Right atrium auricular region (tissue), 2 donors: ENCODE measurements at regions not wholly inside any gene's neighbourhood (a gene's known extent, or its start where the extent isn't known, plus 50 kb on each side); places are given as distances from the start of the nearest gene placed in this dataset.
"Not testable (repeated sequence)": the region's sequence is repeated elsewhere in the genome, so short reads cannot be mapped to it uniquely, and the experiment has no call there.

Experiments used
- DNase-seq: peaks from one replicate; pipeline ENCODE4 v3.0.0-alpha.2; 2019; ENCODE audit warnings: low spot score
- H3K27ac ChIP-seq, 2 donors: fragments of 200-600 bp; sonication (generic); 1 replicate in 1 of 2; 2 replicates in 1 of 2; pipeline ENCODE4 v1.5.1; 2016 to 2019
- H3K27me3 ChIP-seq, 2 donors: fragments of 200-600 bp; sonication (generic); one replicate each; pipeline versions ENCODE4 v1.5.1 to v1.6.0; 2017 to 2019
- H3K36me3 ChIP-seq: fragments of 200-600 bp; sonication (generic); one replicate; pipeline ENCODE4 v1.5.1; 2016
- H3K4me1 ChIP-seq, 2 donors: fragments of 200-600 bp; sonication (generic); one replicate each; pipeline versions ENCODE4 v1.5.1 to v1.6.0; 2017 to 2019
- H3K4me3 ChIP-seq, 2 donors: fragments of 200-600 bp; sonication (generic); 1 replicate in 1 of 2; 2 replicates in 1 of 2; pipeline ENCODE4 v1.5.1; 2017 to 2019; ENCODE audit warnings: mild to moderate bottlenecking in 1 of 2, moderate library complexity in 1 of 2
- H3K9me3 ChIP-seq, 2 donors: fragments of 200-600 bp; sonication (generic); one replicate each; pipeline ENCODE4 v1.5.1; 2019
- CTCF ChIP-seq, 2 donors: fragments of 200-600 bp; sonication (generic); IDR thresholded peaks; one replicate each; pipeline ENCODE4 v1.5.1; 2019; ENCODE audit warnings: antibody characterized with exemption in 2 of 2

- no peak overlapping the region for H3K27ac ChIP-seq
- no peaks in the 10 kb centered on the region for H3K9me3 ChIP-seq
- DNase-seq: no peak
- TF ChIP-seq CTCF (IDR thresholded peaks at IDR 0.05): no peak
- no peak overlapping the region for H3K4me3 ChIP-seq
- no peaks in the 10 kb centered on the region for H3K27me3 ChIP-seq
- H3K36me3 ChIP-seq: no peaks in the 10 kb centered on the region
- no peaks in the 10 kb centered on the region for H3K4me1 ChIP-seq
These were observed 1263.6 kb upstream of the RAG2 start for GRCh38 chr11:37861671-37862070.

GRCh38 chr11:37858806-37859537, 1260.9 kb upstream of the RAG2 start:
- not testable (repeated sequence) for H3K36me3 ChIP-seq, H3K27me3 ChIP-seq, H3K9me3 ChIP-seq, DNase-seq, H3K4me1 ChIP-seq, H3K4me3 ChIP-seq, H3K27ac ChIP-seq

GRCh38 chr11:37858398-37858797, 1260.4 kb upstream of the RAG2 start:
- peak in 1 of 2 donors; percentile 22 for TF ChIP-seq CTCF (IDR thresholded peaks at IDR 0.05)
- no peaks in the 10 kb centered on the region for H3K9me3 ChIP-seq
- no peaks in the 10 kb centered on the region for H3K27me3 ChIP-seq
- no peak for DNase-seq
- no peaks in the 10 kb centered on the region for H3K4me1 ChIP-seq
- no peaks in the 10 kb centered on the region for H3K36me3 ChIP-seq
- H3K4me3 ChIP-seq: no peak overlapping the region
- H3K27ac ChIP-seq: no peak overlapping the region

GRCh38 chr11:37857726-37858125, 1259.7 kb upstream of the RAG2 start:
- no peak for TF ChIP-seq CTCF (IDR thresholded peaks at IDR 0.05)
- DNase-seq: no peak
- Histone ChIP-seq H3K36me3 (no peaks in the 10 kb centered on the region), H3K27me3 (no peaks in the 10 kb centered on the region), H3K4me3 (no peak overlapping the region), H3K4me1 (no peaks in the 10 kb centered on the region), H3K27ac (no peak overlapping the region), H3K9me3 (no peaks in the 10 kb centered on the region)

GRCh38 chr11:37849706-37850105, 1251.7 kb upstream of the RAG2 start:
- no peaks in the 10 kb centered on the region for H3K9me3 ChIP-seq
- H3K4me3 ChIP-seq: no peak overlapping the region
- H3K27me3 ChIP-seq: no peaks in the 10 kb centered on the region
- no peaks in the 10 kb centered on the region for H3K36me3 ChIP-seq
- no peak overlapping the region for H3K27ac ChIP-seq
- TF ChIP-seq CTCF (IDR thresholded peaks at IDR 0.05): no peak
- no peak for DNase-seq
- H3K4me1 ChIP-seq: no peaks in the 10 kb centered on the region

GRCh38 chr11:37843603-37844002, 1245.6 kb upstream of the RAG2 start:
- no peak for TF ChIP-seq CTCF (IDR thresholded peaks at IDR 0.05)
- H3K4me1 ChIP-seq: no peaks in the 10 kb centered on the region

More at GRCh38 chr11:37843603-37844002, 1245.6 kb upstream of the RAG2 start:
- Histone ChIP-seq H3K9me3 (no peaks in the 10 kb centered on the region), H3K27me3 (no peaks in the 10 kb centered on the region), H3K27ac (no peak overlapping the region), H3K36me3 (no peaks in the 10 kb centered on the region), H3K4me3 (no peak overlapping the region)
- no peak for DNase-seq
